Karpas-422 (cell line): ENCODE measurements at regions not wholly inside any gene's neighbourhood (a gene's known extent, or its start where the extent isn't known, plus 50 kb on each side); places are given as distances from the start of the nearest gene placed in this dataset. TPM values are rescaled to one million over a fixed set of nuclear protein-coding genes. Genes with fewer than 3 reads are reported as not detected.
"Not testable (repeated sequence)": the region's sequence is repeated elsewhere in the genome, so short reads cannot be mapped to it uniquely, and the experiment has no call there.

Experiments used
- DNase-seq: peaks from one replicate; pipeline ENCODE4 v3.0.0-alpha.2; 2015
- H2AFZ ChIP-seq: fragments of 200-600 bp; sonication (generic); 2 replicates; pipeline ENCODE4 v1.6.1; 2014; ENCODE audit warnings: antibody characterized with exemption, low read length, mixed read lengths
- H3K27ac ChIP-seq: fragments of 200-600 bp; sonication (generic); 2 replicates; pipeline ENCODE4 v1.5.1; 2014; ENCODE audit warnings: mild to moderate bottlenecking, low read length, moderate library complexity
- H3K27me3 ChIP-seq: fragments of 200-600 bp; sonication (generic); 2 replicates; pipeline ENCODE4 v1.6.1; 2014; ENCODE audit warnings: low read length, mixed read lengths
- H3K36me3 ChIP-seq: fragments of 200-600 bp; sonication (generic); 2 replicates; pipeline ENCODE4 v1.6.1; 2014; ENCODE audit warnings: low read length, mixed read lengths; ENCODE audit not compliant: insufficient read depth
- H3K4me1 ChIP-seq: fragments of 200-600 bp; sonication (generic); 2 replicates; pipeline ENCODE4 v1.6.1; 2014; ENCODE audit warnings: mild to moderate bottlenecking, low read length, mixed read lengths
- H3K4me2 ChIP-seq: fragments of 200-600 bp; sonication (generic); 2 replicates; pipeline ENCODE4 v1.6.1; 2014; ENCODE audit warnings: low read length, low read depth, mild to moderate bottlenecking; ENCODE audit not compliant: poor library complexity, severe bottlenecking
- H3K4me3 ChIP-seq: fragments of 200-600 bp; sonication (generic); 2 replicates; pipeline ENCODE4 v1.5.1; 2014; ENCODE audit warnings: mild to moderate bottlenecking, antibody characterized with exemption, low read length, mixed read lengths
- H3K79me2 ChIP-seq: fragments of 200-600 bp; sonication (generic); 2 replicates; pipeline ENCODE4 v1.6.1; 2014; ENCODE audit warnings: mild to moderate bottlenecking, low read length, mixed read lengths
- H3K9ac ChIP-seq: fragments of 200-600 bp; sonication (generic); 2 replicates; pipeline ENCODE4 v1.6.0; 2014; ENCODE audit warnings: low read length
- H3K9me2 ChIP-seq: fragments of 200-600 bp; sonication (generic), shearing (Covaris generic); replicated peaks from 2 replicates; pipeline ENCODE4 v1.6.0; 2014; ENCODE audit warnings: mild to moderate bottlenecking, low read length, moderate library complexity; ENCODE audit not compliant: insufficient read depth
- H3K9me3 ChIP-seq: fragments of 300-700, 200-600 bp; sonication (generic); 2 replicates; pipeline ENCODE4 v1.6.1; 2014; ENCODE audit warnings: low read length, mixed read lengths
- H4K20me1 ChIP-seq: fragments of 200-600 bp; sonication (generic); 2 replicates; pipeline ENCODE4 v1.6.1; 2014; ENCODE audit warnings: mild to moderate bottlenecking, antibody characterized with exemption, low read length, low read depth; ENCODE audit not compliant: insufficient read depth
- small RNA-seq: library from RNA; depleted of rRNA; stranded (forward); fragments of <200 nt; gene quantifications from one replicate; pipeline ENCODE3, GENCODE V24; 2014

GRCh38 chr20:40968816-40969562 is 59.6 kb upstream of the TOP1 start:
- H3K79me2 ChIP-seq, H3K9me3 ChIP-seq, H3K36me3 ChIP-seq, H3K27me3 ChIP-seq, H4K20me1 ChIP-seq, H3K9me2 ChIP-seq, H3K27ac ChIP-seq: not testable (repeated sequence)
- peak; percentile 93 for DNase-seq
- peak overlapping the region; percentile 31 for H3K9ac ChIP-seq
- H3K4me2 ChIP-seq = peak overlapping the region; percentile 38
- 0 out of 2 replicates have a peak overlapping the region, but pooled peaks have one; percentile 30 for H2AFZ ChIP-seq
- peak overlapping the region; percentile 21; the same call in 1 of the 2 replicates for H3K4me3 ChIP-seq
- H3K4me1 ChIP-seq = peaks cover 27% of the 10 kb centered on the region

- Histone ChIP-seq H3K27me3 (no peaks in the 10 kb centered on the region), H3K4me3 (no peak overlapping the region), H3K9me2 (no peaks in the 10 kb centered on the region), H3K9ac (no peak overlapping the region), H3K36me3 (no peaks in the 10 kb centered on the region), H2AFZ (no peak overlapping the region), H3K9me3 (no peaks in the 10 kb centered on the region), H3K79me2 (no peaks in the 10 kb centered on the region), H3K4me2 (no peak overlapping the region), H4K20me1 (no peaks in the 10 kb centered on the region), H3K27ac (no peak overlapping the region), H3K4me1 (peaks cover 27% of the 10 kb centered on the region)
- DNase-seq = no peak
These were observed 58.4 kb upstream of the TOP1 start for GRCh38 chr20:40970218-40970617.

GRCh38 chr20:40977218-40977617 is 51.4 kb upstream of the TOP1 start:
- no peaks in the 10 kb centered on the region for H4K20me1 ChIP-seq
- H3K4me1 ChIP-seq = peaks cover 20% of the 10 kb centered on the region
- no peaks in the 10 kb centered on the region for H3K79me2 ChIP-seq
- H3K36me3 ChIP-seq = peaks cover 5% of the 10 kb centered on the region; the same call in 1 of the 2 replicates
- no peak overlapping the region for H3K4me2 ChIP-seq
- H3K27me3 ChIP-seq = no peaks in the 10 kb centered on the region
- no peak overlapping the region for H3K27ac ChIP-seq
- no peaks in the 10 kb centered on the region for H3K9me2 ChIP-seq
- no peak overlapping the region for H3K4me3 ChIP-seq
- DNase-seq = no peak
- no peak overlapping the region for H2AFZ ChIP-seq
- H3K9ac ChIP-seq = no peak overlapping the region
- peaks cover 26% of the 10 kb centered on the region for H3K9me3 ChIP-seq

DNA sequence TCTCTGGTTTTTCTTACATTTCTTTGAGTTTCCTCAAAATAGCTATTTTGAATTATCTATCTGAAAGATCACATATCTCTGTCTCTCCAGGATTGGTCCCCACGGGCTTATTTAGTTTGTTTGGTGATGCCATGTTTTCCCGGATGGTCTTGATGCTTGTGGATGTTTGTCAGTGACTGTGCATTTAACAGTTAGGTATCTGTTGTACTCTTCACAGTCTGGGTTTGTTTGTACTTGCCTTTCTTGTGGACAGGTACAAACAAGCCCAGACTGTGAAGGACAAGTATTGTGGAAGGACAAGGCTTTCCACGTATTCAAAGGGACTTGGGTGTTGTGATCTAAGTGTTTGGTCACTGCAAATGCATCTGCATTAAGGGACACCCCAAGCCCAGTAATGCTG is 49.9 kb upstream of the TOP1 start:
- no peaks in the 10 kb centered on the region for H3K9me2 ChIP-seq
- H3K9me3 ChIP-seq = peaks cover 26% of the 10 kb centered on the region
- no peak overlapping the region for H3K4me2 ChIP-seq
- H3K27ac ChIP-seq = no peak overlapping the region
- H3K4me1 ChIP-seq = peaks cover 34% of the 10 kb centered on the region
- H3K36me3 ChIP-seq = peaks cover 5% of the 10 kb centered on the region; the same call in 1 of the 2 replicates
- H3K79me2 ChIP-seq = no peaks in the 10 kb centered on the region
- no peaks in the 10 kb centered on the region for H4K20me1 ChIP-seq
- no peaks in the 10 kb centered on the region for H3K27me3 ChIP-seq
- no peak for DNase-seq
- no peak overlapping the region for H2AFZ ChIP-seq
- no peak overlapping the region for H3K9ac ChIP-seq
- no peak overlapping the region for H3K4me3 ChIP-seq

Small RNA genes in the stretch of these regions (small RNA-seq; reads per million reads assigned to genes)
- not detected for gene RNA5SP484
